Fibroblast of lung (primary cell): ENCODE measurements at regions not wholly inside any gene's neighbourhood (a gene's known extent, or its start where the extent isn't known, plus 50 kb on each side); places are given as distances from the start of the nearest gene placed in this dataset.

ENCODE experiments used
- DNase-seq, 2 donors: peaks; one replicate each; pipeline versions ENCODE4 v3.0.0 to v3.0.0-alpha.2; 2010; ENCODE audit warnings: low read depth in 2 of 2
- H2AFZ ChIP-seq: 2 replicates; pipeline ENCODE4 v1.5.1; 2012; ENCODE audit warnings: low read length, control low read depth, inconsistent platforms
- H3K27ac ChIP-seq: 2 replicates; pipeline ENCODE4 v1.5.1; 2011; ENCODE audit warnings: low read length, control low read depth; ENCODE audit not compliant: insufficient read depth
- H3K27me3 ChIP-seq: 2 replicates; pipeline ENCODE4 v1.5.1; 2011; ENCODE audit warnings: mild to moderate bottlenecking, low read length; ENCODE audit not compliant: control insufficient read depth, insufficient read depth
- H3K36me3 ChIP-seq: 2 replicates; pipeline ENCODE4 v1.5.1; 2011; ENCODE audit warnings: low read length; ENCODE audit not compliant: control insufficient read depth, insufficient read depth
- H3K4me1 ChIP-seq: 2 replicates; pipeline ENCODE4 v1.5.1; 2011; ENCODE audit warnings: low read length; ENCODE audit not compliant: control insufficient read depth, insufficient read depth; ENCODE audit errors: extremely low read depth
- H3K4me2 ChIP-seq: 2 replicates; pipeline ENCODE4 v1.5.1; 2011; ENCODE audit warnings: low read length, control low read depth; ENCODE audit not compliant: insufficient read depth; ENCODE audit errors: extremely low read depth
- H3K4me3 ChIP-seq, 4 experiments: fragments of 200-600 bp in 1 of 4; sonication (generic) in 1 of 4; replicated peaks in 1 of 4; 2 replicates each; pipeline ENCODE4 v1.5.1; 2011 to 2016; ENCODE audit warnings: low read length in 4 of 4, low read depth in 3 of 4, mild to moderate bottlenecking in 3 of 4, control low read depth in 2 of 4, inconsistent platforms in 1 of 4, mixed read lengths in 1 of 4; ENCODE audit not compliant: insufficient read depth in 1 of 4; ENCODE audit errors: control extremely low read depth in 1 of 4
- H3K79me2 ChIP-seq: 2 replicates; pipeline ENCODE4 v1.5.1; 2012; ENCODE audit warnings: mild to moderate bottlenecking, low read length, inconsistent platforms; ENCODE audit not compliant: control insufficient read depth, insufficient read depth
- H3K9ac ChIP-seq: 2 replicates; pipeline ENCODE4 v1.5.1; 2011; ENCODE audit warnings: mild to moderate bottlenecking, low read length, control low read depth; ENCODE audit not compliant: insufficient read depth
- H3K9me3 ChIP-seq: 2 replicates; pipeline ENCODE4 v1.5.1; 2012; ENCODE audit warnings: low read depth, low read length; ENCODE audit not compliant: control insufficient read depth, insufficient read depth
- H4K20me1 ChIP-seq: 2 replicates; pipeline ENCODE4 v1.5.1; 2011; ENCODE audit warnings: low read length; ENCODE audit not compliant: control insufficient read depth, insufficient read depth; ENCODE audit errors: extremely low read depth
- CTCF ChIP-seq, 2 donors: IDR thresholded peaks in 1 of 2; conservative IDR thresholded peaks in 1 of 2; 1 replicate in 1 of 2; 2 replicates in 1 of 2; pipeline ENCODE4 v1.5.1; 2011 to 2012; ENCODE audit warnings: low read length in 2 of 2, control low read depth in 1 of 2, inconsistent platforms in 1 of 2, low read depth in 1 of 2, mild to moderate bottlenecking in 1 of 2
- EZH2 ChIP-seq: IDR thresholded peaks from 2 replicates; pipeline ENCODE4 v1.5.1; 2012; ENCODE audit warnings: low read length, control low read depth, mild to moderate bottlenecking; ENCODE audit errors: missing control alignments

DNA sequence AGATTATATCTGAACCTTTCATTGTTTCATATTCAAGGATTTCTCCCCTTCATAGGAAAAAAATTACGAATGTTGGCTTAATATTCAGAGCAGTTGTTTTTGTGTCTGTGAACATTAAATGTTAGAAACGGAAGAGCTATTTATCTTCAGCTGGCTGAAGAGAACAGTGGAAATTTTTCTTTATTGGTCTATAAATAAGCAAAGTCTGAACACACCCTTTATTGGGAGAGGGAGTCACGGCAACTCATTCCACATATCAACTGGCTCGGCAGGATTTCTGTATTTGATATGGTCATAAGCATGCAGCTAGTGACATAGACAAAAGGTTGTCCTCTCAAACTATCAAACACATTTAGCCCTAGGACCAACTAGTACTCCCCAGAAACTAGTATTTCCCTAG is 468.4 kb upstream of the HNRNPA3 start:
- Histone ChIP-seq H2AFZ (no peak overlapping the region), H3K9ac (no peak overlapping the region), H3K27ac (no peak overlapping the region), H3K4me1 (no peaks in the 10 kb centered on the region), H3K79me2 (no peaks in the 10 kb centered on the region), H4K20me1 (no peaks in the 10 kb centered on the region), H3K27me3 (no peaks in the 10 kb centered on the region), H3K4me2 (no peak overlapping the region), H3K9me3 (no peaks in the 10 kb centered on the region), H3K4me3 (no peak overlapping the region), H3K36me3 (no peaks in the 10 kb centered on the region)
- no peak for DNase-seq
- TF ChIP-seq EZH2 = no peak
- TF ChIP-seq CTCF (conservative IDR thresholded peaks at IDR 0.05 in 1 of 2, IDR thresholded peaks at IDR 0.05 in 1 of 2; ENCODE audit: low read depth in 1 of 2, low read length in 2 of 2) = no peak

- no peaks in the 10 kb centered on the region for H3K79me2 ChIP-seq
- no peak overlapping the region for H3K4me3 ChIP-seq
- no peak overlapping the region for H3K27ac ChIP-seq
Observed at GRCh38 chr2:176745543-176746200, 466.9 kb upstream of the HNRNPA3 start.

DNA sequence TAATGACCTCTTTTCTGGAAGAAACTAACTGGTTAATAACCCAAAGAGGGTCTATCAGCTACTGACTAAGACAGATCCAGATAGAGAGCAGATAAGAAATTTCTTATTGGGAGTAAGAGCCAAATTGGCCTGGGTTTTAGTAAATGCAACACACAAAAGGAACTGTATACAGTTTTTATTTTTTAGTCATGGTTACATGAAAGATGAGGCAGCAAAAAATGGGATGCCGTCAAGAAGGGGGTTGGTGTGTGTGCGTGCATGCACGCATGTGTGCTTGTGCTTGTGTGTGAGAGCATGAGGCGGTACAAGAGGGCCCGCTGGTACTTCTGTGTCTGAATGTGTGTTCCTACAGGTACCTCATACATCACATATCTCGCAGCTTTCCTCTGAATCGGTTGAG is 466.2 kb upstream of the HNRNPA3 start:
- H3K4me2 ChIP-seq = no peak overlapping the region
- H2AFZ ChIP-seq = no peak overlapping the region
- H3K4me1 ChIP-seq = no peaks in the 10 kb centered on the region
- H3K79me2 ChIP-seq = no peaks in the 10 kb centered on the region
- no peak overlapping the region for H3K9ac ChIP-seq
- DNase-seq = no peak
- H3K4me3 ChIP-seq = no peak overlapping the region
- no peaks in the 10 kb centered on the region for H4K20me1 ChIP-seq
- no peaks in the 10 kb centered on the region for H3K27me3 ChIP-seq
- no peaks in the 10 kb centered on the region for H3K9me3 ChIP-seq
- no peaks in the 10 kb centered on the region for H3K36me3 ChIP-seq
- TF ChIP-seq CTCF (conservative IDR thresholded peaks at IDR 0.05 in 1 of 2, IDR thresholded peaks at IDR 0.05 in 1 of 2; ENCODE audit: low read depth in 1 of 2, low read length in 2 of 2) (no peak), EZH2 (no peak)
- no peak overlapping the region for H3K27ac ChIP-seq

More at GRCh38 chr2:176745543-176746200, 466.9 kb upstream of the HNRNPA3 start:
- TF ChIP-seq EZH2 (no peak), CTCF (conservative IDR thresholded peaks at IDR 0.05 in 1 of 2, IDR thresholded peaks at IDR 0.05 in 1 of 2; ENCODE audit: low read depth in 1 of 2, low read length in 2 of 2) (no peak)
- Histone ChIP-seq H4K20me1 (no peaks in the 10 kb centered on the region), H3K4me1 (no peaks in the 10 kb centered on the region), H3K9me3 (no peaks in the 10 kb centered on the region), H3K36me3 (no peaks in the 10 kb centered on the region), H3K4me2 (no peak overlapping the region), H3K9ac (no peak overlapping the region), H2AFZ (no peak overlapping the region), H3K27me3 (no peaks in the 10 kb centered on the region)
- DNase-seq = no peak
